ENCODE measurements at regions not wholly inside any gene's neighbourhood (a gene's known extent, or its start where the extent isn't known, plus 50 kb on each side); places are given as distances from the start of the nearest gene placed in this dataset.

DNA sequence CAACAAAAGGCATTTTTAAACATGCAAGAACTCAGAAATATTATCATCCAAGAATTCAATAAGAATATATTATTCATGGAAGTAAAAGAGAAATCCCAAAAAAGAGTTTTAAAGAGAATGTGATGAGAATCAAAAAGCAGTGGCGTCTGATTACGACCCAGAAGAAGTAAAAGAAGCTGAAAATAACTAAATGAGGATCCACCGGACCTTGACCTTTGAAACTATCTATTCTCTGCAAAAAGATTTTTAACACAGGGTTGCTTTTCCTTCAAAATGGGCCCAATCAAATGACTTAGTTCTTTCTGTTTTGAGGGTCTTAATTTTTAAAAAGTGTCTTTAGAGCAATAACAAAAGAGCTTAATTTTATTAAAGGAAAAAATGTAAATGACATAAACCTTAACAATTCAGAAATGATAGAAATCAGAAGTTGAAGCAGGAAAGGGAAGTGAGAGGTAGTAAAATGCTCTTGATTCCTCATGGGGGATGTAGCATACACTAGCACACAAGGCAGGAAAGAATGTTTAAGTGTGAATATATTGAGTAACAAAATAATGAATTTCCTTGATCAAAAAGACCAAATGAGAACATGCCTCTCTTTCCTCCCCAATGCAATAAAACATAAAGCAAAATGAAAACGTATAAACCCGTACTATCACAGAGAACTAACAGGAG, 223.1 kb upstream of the PRDM1 start:
- no peak for TF ChIP-seq ZNF274 (IDR thresholded peaks at IDR 0.05; ENCODE audit: low read depth, low read length)
- TF ChIP-seq YY1 (IDR thresholded peaks at IDR 0.05; ENCODE audit: insufficient read depth, insufficient read length): no peak
- no peak for TF ChIP-seq SUZ12 (IDR thresholded peaks at IDR 0.05; ENCODE audit: extremely low read depth, insufficient read depth, insufficient read length)
